ENCODE measurements at regions not wholly inside any gene's neighbourhood (a gene's known extent, or its start where the extent isn't known, plus 50 kb on each side); places are given as distances from the start of the nearest gene placed in this dataset.

DNA sequence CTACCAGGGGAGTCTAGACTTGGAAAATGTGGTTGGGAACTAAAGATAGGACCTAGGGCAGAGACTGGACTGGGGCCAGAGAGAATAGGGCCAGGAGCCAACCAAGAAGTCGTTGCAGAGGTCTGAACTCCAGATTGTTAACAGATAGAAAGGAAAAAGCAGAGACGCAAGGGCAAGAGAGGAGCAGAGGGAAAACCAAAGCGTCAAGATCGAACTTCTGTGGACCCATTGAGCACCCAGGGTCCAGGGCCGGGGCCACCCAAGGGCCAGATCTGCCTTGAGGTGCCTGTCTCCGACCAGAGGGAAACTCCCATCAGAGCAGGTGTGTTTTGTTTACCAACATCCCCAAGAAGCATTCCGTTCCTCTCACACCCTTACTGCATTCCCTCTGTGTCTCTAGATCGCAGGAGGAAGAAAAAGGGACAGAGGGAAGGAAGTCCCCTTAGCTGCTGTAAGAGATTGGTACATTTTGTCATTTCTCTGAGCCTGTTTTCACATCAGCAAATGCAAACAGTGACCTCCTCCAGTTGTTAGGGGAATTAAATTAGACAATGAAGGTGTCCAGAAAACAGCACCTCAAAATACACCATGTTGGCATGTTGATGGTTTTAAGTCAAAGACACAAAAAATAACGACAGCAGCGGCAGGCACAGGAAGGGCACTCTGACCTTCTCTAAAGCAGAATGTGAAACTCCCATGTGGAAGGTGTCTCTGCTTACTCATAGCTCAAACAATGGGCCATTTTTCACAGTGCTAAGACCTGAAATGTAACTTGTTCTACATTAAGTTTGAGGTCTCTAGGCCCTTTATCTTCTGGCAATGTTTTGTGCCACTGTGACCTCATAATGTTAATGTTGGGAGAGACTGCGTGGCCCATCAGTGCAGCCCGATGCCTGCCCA is 105.8 kb upstream of the RAB4A start:
- no peak for TF ChIP-seq YY1 (IDR thresholded peaks at IDR 0.05; ENCODE audit: insufficient read depth, insufficient read length)
- TF ChIP-seq SUZ12 (IDR thresholded peaks at IDR 0.05; ENCODE audit: extremely low read depth, insufficient read depth, insufficient read length): no peak
- TF ChIP-seq ZNF274 (IDR thresholded peaks at IDR 0.05; ENCODE audit: low read depth, low read length): no peak

All from NT2/D1 (cell line).